GM21786 (cell line): ENCODE measurements at regions not wholly inside any gene's neighbourhood (a gene's known extent, or its start where the extent isn't known, plus 50 kb on each side); places are given as distances from the start of the nearest gene placed in this dataset.

ENCODE experiments used
- ATAC-seq: cut with Tn5 transposase; IDR thresholded peaks from one replicate; pipeline ENCODE4 v1.9.1; 2021; ENCODE audit not compliant: unreplicated experiment

DNA sequence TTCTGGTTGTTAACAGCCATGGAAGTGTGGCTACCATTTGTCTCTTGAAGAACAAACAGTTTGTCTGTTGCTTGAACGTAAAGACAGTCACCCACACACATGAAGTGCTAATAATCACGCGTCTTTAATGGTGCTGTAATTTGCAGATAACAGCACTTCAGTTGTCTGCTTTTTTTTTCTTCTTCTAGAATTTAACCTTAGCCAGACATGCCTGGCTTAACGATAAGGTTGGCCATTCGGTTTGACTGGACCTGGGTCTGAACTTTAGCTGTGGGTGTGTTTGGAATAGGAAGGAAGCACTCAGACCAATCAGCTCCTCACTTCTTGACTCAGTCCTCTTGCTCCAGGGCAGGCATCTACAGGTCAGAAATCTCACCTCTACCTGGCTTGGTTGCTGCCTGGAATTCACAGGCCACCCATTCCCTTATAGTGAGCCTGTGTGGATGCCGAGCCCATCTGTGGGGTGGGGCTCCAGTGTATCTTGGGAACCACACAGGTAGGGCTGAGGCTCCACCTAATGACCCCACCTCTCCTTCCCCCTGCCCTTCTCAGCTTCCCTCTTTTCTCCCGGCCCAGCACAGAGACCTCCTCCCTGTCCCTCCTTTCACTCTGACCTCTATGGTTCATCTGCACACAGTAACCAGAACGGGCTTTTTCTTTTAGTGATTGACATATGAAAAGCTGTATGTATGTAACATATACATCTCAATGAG lies 246.4 kb upstream of the PWP1 start:
- no peak for ATAC-seq

DNA sequence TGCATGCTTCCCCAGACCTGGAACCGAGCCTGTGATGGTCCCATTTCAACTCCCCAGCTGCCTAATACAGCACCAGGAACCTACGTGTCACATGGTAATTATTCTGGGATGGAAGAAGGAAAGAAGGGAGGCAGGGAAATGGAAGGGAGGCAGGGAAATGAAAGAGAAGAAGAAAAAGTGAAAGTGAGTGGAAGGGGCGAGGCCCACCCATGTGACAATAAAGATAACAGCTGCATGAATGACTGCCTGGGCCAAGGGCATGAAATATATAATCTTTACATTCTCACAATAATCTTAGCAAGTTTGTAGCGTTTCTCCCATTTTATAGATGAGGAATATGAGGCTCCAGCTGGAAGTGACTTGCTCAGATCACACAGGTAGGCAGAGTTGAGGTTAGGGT lies 245.0 kb upstream of the PWP1 start:
- no peak for ATAC-seq

DNA sequence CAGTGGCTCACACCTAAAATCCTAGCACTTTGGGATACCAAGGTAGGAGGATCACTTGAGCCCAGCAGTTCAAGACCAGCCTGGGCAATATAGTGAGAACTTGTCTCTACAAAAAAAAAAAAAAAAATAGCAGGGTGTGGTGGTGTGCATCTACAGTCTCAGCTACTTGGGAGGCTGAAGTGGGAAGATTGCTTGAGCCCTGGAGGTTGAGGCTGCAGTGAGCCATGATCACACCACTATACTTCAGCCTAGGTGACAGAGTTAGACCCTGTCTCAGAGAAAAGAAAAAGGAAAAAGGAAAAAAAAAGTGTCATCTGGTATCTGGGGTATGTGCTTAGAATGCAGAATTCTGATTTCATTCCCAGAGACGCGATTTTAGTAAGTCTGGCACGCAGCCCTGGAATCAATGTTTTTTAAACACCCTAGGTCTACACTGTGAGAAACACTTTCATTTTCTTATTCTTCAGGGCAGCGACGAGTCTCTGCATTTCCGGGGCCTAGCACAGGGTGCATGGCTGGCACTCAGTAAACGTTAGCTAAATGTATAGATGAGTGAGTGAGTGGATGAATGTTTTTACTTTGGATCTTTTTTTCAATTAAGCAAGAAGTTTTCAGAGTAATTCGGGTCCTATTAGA lies 243.8 kb upstream of the PWP1 start:
- ATAC-seq, result no peak

DNA sequence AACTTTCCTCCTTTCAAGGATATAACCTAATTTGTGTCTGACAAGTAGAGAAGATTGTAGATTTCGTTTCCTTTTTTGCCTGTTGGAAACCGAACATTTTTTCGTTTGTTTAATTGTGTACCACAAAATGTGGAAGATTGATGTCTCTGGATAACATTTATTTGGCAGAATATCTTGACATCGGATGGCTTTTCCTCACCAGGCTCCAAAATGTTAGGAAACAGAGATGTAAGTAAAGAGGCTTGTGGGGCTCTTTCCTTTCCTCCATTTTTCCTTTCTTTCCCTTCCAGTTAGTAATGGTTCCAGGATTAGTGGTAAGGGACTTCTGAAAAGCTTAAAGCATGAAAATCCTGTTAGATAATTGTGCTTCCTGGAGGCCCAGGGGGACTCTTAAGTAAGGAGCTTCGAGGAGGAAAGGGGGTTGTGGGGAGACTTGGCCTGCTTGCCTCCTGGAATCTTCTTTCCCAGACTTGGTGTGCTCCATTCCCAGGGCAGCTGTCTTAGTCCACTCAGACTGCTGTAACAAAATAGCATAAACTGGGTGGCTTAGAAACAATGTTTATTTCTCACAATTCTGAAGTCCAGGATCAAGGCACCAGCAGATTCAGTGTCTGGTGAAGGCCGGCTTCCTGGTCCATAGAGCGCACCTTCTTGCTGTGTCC lies 243.1 kb upstream of the PWP1 start:
- ATAC-seq, result no peak

DNA sequence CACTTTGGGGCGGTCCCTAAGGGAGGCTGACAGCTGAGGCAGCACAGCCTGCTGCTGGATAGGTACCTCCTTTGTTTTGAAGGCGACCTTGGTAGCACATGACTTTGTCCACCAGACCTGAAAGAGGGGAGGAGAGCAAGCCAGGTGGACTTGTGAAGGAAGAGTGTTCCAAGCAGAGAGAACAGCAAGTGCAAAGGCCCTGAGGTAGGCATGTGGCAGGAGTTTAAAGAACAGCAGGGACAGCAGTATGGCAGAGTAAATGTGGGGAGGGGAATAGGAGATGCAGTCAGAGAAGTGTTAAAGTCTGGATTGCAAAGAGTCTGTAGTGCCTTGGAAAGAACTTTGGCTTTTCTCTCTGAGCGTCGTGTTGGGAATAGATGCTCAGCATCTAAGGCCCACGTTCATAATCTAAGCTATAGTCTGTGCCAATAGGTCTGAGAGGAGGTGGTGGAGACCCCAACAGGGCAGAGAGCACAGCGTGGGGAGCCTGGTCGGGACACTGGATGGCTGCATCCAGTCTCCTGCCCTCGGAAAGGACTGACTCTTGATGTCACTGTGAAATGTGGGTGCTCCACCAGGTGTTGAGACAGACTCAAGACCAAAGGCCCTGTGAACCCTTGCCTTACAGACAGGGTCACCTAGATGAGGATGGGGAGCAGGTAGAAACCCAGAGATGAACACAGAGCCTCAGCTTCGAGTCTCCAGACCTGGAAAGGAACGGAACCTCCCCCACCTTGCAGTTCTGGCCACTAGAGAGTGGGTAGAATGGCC lies 242.1 kb upstream of the PWP1 start:
- ATAC-seq, result no peak

DNA sequence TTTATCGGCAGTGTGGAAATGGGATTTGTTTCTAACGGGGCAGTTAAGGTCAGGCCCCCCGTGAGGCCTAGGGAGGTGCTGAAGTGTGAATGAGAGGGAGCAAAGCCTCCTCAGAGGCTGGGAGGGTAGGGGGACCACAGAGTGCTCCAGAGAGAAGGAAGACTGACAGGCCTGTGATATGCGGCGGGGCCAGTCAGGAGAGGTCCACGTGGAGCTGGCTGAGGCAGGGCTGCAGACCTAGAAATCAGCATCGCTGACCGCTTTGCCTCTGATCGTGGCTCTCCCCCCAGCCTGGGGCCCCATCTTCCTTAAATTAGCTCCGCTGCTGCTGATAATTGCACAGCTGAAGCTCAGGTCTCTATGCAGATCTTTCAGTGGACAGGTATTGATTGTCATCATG lies 240.8 kb upstream of the PWP1 start:
- ATAC-seq, result no peak

DNA sequence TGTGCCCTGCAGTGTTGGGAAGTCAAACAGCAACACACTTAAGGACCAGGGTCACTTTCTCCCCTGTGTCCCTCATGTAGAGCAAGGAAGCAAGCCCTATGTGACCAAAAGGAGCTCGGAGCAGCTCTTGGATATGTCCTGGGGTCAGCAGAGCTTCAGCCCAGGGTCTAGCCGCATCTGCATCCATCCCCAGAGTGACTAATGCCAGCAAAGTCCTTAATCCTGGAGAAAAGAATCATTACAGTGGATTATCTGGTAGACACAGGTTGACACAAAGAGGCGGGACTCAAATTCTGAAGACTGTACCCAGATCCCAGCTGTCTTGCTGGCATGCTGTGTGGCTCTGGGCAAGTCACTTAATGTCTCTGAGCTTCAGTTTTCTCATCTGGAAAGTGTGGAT lies 239.1 kb upstream of the PWP1 start:
- no peak for ATAC-seq

DNA sequence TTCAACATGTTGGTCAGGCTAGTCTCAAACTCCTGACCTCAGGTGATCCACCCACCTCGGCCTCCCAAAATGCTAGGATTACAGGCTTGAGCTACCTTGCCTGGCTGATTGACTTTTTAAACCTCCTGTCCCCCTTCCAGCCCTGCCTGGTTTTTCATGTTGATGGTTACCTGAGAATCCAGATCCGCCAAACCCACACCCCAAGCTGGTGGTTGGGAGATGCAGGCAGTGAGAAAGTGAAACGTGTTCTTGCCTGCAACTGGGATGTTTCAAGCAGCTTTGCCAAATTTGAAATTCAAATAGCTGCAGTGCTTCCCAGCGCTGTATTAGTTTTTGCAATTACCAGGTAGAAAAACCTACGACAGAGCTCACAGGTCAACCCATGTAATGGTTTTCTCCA lies 238.3 kb upstream of the PWP1 start:
- ATAC-seq, result no peak

DNA sequence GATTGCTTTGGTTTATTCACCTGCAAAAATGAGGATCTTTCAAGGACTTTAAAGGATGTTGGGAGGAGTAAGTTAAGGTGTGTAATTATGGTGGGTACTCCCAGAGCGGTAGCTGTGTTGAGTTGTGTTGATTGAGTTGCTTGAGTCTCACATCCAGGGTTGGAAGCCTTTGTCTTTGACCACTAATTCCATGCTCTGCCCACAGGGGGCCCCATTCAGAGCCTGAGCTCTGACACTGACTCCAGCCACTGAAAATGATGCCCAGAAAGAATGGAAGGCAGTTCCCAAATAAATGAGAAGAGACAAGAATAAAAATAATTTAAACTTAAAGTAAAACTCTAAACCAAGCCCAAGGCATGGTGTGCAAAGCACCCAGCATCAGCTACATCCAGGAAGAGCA lies 237.4 kb upstream of the PWP1 start:
- ATAC-seq, result no peak

DNA sequence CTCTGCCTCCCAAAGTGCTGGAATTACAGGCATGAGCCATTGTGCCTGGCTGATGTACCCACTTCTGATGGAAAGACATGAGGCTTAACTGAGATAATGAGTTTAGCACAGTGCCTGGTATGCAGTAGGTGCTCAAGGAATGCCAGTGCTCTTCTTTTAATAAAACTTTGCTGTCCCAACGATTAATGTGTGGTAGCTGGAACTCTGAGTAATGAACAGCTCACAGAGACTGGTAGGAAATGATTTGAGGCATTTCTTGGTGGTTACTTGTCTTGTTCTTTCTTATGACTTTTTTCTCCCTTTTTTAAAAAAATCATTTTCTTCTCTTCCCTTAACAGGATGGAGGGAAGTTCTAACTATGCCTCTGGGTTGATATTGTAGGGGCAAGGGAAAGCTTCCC lies 235.7 kb upstream of the PWP1 start:
- no peak for ATAC-seq

DNA sequence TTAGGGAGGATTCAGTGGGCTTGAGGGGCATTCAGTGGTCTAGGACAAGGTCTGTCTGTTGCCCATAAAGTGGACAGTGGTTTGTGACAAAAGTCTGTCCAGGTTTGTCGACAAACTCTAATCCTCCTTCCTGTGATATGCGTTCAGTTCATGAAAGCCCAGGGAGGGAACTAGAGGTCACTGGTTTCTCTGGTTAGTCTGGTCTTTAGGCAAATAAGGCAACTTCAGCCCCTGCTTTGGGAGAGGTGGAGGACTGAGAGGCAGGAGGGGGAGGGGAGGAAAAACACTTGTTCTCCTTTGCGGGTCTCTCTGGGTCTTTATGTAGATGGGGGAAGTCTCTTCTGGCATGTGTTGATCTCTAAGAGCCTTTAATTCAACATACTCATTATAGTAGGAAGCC lies 235.1 kb upstream of the PWP1 start:
- no peak for ATAC-seq

DNA sequence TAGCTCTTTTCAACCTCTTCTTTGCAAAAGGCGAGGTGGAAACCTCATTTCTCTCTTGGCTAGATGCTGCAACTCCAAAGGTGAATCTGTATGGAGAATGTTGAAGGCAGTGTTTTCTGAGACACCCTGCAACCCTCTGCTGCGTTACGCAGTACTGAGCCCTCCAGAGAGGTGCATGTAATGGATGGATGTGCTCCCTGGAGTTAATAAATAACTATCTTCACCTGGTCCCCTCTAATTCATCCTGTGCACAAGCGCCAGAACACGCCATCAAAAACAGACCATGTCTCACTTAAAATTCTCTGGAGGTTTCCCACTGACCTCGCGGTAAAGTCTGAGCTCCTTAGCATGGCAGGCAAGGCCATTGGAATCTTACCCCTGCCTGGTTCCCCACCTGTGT lies 234.4 kb upstream of the PWP1 start:
- no peak for ATAC-seq

DNA sequence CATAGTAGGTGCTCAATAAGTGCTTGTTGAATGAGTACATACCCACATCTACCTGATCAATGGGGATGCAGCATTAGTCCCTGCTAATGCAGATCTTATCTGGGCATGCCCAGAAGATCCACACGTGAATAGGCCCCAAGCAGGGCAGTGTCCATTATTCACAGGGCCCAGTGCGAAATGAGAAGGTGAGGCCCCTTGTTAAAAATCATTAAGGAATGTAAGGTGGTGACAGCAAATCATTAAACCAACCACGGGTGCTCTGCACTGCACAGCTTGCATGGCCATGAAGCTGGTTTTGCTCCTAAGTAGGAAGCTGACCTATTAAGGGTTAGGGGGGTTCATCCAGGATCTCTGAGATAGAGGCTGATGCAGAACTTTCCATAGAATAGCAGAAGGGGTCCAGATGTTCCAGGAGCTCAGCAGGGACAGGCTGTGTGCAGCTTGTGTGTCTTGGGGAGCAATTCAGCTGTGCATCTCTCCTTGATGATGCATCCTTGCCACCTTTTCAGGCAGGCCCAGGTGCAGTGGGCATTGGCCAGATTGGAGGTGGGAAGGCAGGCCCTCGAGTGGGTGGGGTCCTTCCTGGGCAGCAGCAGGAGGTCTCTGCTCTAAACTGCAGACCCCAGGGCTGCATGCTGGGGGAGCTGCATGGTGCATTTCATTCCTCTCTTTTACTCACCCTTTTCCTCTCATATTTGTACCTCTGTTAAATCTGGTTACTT lies 231.3 kb upstream of the PWP1 start:
- no peak for ATAC-seq

DNA sequence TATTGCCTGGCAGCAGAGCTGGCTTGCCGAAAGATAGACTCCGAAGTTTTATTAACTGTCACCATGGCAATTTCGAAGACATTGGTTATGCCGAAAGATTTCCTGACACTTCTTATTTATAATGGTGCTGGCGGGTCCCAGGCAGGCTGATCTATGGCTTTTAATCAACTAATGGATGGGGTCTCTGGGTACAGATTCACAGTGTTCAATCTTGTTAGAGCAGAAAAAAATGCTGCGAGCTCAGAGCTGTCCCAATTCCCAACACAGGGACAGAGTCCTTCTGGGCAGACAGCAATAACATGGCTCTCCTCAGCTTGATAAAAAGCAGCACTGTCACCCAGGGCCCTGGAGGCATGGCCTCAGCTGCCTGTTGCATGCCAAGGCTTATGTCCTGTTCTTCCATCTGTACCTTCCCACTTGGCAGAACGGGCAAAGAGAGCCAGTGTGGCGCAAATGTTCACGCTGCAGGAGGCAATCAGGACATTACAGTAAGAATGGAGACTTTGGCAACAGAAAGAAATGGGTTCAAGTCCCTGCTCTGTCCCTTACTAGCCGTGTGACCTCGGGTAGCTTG lies 228.2 kb upstream of the PWP1 start:
- ATAC-seq, result no peak

DNA sequence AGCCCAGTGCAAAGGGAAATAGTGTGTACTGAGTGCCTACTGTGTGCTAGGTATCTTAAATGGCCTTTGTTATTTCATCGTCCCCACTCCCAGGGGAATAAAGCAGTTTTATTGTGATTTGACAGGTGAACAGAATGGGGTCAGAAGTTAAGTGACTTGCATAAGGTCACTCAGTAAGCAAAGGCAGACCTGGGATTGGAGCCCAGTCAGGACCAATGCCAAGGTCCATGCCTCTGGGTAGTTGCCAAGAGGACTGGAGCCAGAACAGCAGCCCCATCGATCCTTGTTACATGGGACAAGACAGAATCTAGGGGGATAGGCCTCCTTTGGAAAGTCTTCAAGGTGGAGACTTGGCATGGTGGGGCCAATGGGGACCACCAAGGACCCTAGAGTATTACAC lies 227.4 kb upstream of the PWP1 start:
- no peak for ATAC-seq

DNA sequence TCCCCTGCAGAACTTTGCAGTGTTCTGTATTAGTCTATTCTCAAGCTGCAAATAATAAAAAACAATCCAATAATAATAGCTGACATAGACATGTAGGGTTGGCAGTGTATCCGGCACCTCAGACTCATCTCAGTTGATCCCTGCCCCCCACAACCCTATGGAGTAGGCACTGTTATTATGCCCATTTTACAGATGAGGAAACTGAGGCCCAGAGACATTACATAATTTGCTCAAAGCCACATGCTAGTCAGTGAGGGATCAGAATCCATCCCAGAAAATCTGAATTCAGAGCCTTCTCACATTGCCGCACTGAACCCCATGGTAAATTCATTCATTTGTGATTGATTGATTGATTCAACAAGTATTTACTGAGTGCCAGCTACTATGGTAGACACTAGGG lies 226.6 kb upstream of the PWP1 start:
- no peak for ATAC-seq

DNA sequence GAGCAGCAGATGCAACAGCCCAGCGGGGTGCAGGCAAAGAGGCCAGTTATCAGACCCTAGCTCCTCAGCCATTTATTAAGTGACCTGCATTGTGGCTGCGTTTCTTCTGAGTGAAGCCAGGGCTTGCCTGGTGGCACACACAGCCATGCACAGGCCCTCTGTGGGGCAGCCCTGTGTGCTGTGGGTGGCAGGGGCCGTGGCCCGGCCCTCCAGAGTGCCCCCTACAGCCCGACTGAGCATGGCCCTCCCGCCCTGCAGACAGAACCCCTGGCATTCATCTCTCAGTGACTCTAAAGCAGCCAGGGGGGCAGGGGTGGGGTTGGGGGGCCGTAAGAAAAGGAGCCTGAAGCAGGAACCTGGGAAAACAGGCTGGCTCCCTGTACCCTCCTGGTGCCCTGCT lies 226.0 kb upstream of the PWP1 start:
- no peak for ATAC-seq

DNA sequence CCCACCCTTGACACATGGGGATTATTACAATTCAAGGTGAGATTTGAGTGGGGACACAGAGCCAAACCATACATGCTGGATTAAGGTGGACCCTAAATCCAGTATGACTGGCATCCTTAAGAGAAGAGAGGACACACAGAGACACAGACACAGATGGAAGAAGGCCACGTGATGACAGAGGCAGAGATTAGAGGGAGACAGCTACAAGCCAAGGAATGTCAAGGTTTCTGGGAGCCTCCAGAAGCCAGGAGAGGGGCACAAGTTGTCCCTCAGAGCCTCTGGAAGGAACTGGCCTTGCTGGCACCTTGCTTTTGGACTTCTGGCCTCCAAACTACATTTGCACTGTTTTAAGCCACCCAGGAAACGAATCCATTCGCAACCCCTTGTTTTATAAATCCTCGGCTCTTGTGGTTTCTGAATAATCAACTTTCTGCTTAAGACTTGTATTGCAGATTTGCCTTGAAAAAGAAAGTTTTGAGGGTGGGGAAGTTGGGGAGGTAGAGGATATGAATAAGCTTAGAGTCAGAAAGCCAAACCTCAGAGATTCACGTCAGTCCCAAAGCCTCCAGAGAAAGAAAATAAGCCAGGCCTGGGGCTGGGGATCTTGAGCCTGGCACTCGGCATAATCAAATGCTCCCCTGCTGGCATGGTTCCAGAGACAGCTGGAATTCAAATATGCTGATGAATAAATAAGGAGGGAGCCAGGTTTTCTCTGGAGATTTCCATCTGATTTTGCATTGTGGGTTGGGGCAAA lies 224.2 kb upstream of the PWP1 start:
- no peak for ATAC-seq

DNA sequence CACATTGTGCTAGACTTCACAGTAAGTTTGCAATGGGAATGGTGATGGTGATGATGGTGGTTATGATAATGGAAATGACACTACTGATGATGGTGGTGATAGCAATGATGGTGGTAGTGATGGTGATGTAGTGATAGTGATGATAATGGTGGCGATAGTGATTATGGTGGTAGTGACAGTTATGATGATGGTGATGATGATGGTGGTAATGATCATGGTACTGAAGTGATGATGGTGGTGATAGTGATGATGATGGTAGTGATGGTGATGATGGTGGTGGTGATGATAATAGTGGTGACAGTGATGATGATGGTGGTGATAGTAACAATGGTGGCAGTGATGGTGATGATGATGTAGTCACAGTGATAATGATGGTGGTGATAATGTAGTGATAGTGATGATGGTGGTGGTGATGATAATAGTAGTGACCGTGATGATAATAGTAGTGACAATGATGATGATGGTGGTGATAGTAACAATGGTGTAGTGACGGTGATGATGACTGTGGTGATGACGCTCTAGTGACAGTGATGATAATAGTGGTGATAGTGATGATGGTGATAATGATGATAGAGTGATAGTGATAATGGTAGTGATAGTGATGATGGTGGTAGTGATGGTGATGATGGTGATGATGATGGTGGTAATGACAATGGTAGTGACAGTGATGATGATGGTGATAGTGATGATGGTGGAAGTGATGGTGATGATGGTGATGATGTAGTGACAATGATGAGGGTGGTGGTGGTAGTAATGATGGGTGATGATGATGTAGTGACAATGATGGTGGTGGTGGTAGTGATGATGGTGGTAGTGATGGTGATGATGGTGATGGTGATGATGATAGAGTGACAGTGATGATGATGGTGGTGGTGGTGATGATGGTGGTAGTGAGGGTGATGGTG lies 222.9 kb upstream of the PWP1 start:
- no peak for ATAC-seq
